ENCODE measurements at regions not wholly inside any gene's neighbourhood (a gene's known extent, or its start where the extent isn't known, plus 50 kb on each side); places are given as distances from the start of the nearest gene placed in this dataset.

DNA sequence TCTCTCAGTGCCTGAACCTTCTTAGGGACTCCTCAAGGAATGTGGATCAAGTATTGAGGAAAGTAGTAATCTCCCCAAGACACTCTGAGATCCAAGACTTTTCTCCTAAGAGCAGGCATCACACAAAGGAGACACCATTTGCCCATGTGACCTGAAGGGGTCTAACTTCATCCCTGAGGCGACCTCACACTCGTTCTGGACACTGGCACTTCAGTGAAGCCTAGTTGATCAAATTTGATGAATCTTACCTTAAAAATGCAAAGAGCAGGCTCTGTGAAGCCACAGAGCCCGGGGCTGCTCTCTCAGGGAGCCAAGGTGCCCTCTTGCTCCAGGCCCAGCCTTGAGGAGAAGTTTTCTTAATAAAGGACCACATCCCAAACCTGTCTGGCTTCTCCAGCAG, 64.3 kb downstream of the SCN11A start:
- Mint-ChIP-seq H3K27me3 (ENCODE audit: low read depth) (no peaks in the 10 kb centered on the region), H3K9me3 (peaks cover 11% of the 10 kb centered on the region), H3K4me3 (no peak overlapping the region), H3K4me1 (peaks cover 24% of the 10 kb centered on the region), H3K36me3 (peaks cover 3% of the 10 kb centered on the region; the same call in 1 of the 2 replicates), H3K27ac (no peak overlapping the region)
- TF ChIP-seq, protein P1, sequence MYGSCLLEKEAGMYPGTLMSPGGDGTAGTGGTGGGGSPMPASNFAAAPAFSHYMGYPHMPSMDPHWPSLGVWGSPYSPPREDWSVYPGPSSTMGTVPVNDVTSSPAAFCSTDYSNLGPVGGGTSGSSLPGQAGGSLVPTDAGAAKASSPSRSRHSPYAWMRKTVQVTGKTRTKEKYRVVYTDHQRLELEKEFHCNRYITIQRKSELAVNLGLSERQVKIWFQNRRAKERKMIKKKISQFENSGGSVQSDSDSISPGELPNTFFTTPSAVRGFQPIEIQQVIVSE (CRISPR knock-in tag; IDR thresholded peaks at IDR 0.05; ENCODE audit: borderline replicate concordance) = no peak
- TF ChIP-seq GABPB1 (CRISPR knock-in tag; IDR thresholded peaks at IDR 0.05) (no peak), NFYB (CRISPR knock-in tag; conservative IDR thresholded peaks at IDR 0.05; ENCODE audit: low read depth) (no peak), CREM (CRISPR knock-in tag; IDR thresholded peaks at IDR 0.05) (no peak), ESRRA (CRISPR knock-in tag; IDR thresholded peaks at IDR 0.05; ENCODE audit: borderline replicate concordance) (no peak)
- TF ChIP-seq, protein P2, sequence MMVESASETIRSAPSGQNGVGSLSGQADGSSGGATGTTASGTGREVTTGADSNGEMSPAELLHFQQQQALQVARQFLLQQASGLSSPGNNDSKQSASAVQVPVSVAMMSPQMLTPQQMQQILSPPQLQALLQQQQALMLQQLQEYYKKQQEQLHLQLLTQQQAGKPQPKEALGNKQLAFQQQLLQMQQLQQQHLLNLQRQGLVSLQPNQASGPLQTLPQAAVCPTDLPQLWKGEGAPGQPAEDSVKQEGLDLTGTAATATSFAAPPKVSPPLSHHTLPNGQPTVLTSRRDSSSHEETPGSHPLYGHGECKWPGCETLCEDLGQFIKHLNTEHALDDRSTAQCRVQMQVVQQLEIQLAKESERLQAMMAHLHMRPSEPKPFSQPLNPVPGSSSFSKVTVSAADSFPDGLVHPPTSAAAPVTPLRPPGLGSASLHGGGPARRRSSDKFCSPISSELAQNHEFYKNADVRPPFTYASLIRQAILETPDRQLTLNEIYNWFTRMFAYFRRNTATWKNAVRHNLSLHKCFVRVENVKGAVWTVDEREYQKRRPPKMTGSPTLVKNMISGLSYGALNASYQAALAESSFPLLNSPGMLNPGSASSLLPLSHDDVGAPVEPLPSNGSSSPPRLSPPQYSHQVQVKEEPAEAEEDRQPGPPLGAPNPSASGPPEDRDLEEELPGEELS (CRISPR knock-in tag; IDR thresholded peaks at IDR 0.05) = no peak
- ATAC-seq (no peak), DNase-seq (ENCODE audit: low spot score) (no peak)
- ChIA-PET CTCF (interaction anchor here (0.5 to 2.3 kb wide), 2 partner anchors 12 to 491 kb away, joined by 3 to 10 read pairs; no protein-coding TSS in a partner anchor), POLR2A (no interaction called here)

DNA sequence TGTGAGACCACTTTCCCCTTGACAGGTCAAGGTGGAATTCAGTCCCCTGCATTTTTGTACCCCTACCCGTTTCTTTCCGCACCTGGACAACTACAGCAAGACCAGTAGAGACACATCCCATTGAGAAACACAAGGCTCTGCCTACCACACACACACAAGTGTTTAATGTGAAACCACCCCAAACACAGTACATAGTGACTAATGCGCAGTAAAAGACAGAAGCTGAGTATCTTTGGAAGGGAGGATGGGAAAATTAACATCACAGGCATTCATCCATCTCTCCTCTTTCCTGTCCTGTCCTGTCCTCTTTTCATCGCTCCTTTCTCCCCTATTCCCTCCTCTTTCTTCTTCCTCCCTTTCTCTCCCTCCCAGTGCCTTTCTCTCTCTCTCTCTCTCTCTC, 64.8 kb downstream of the SCN11A start:
- H3K9me3 Mint-ChIP-seq = peaks cover 11% of the 10 kb centered on the region
- no peak overlapping the region for H3K27ac Mint-ChIP-seq
- ATAC-seq (no peak), DNase-seq (ENCODE audit: low spot score) (no peak)
- H3K4me1 Mint-ChIP-seq = peaks cover 24% of the 10 kb centered on the region
- ChIA-PET POLR2A (no interaction called here), CTCF (interaction anchor here (1.1 to 2.3 kb wide), 2 partner anchors 13 to 143 kb away, joined by 3 to 10 read pairs; no protein-coding TSS in a partner anchor)
- no peaks in the 10 kb centered on the region for H3K27me3 Mint-ChIP-seq (ENCODE audit: low read depth)
- H3K36me3 Mint-ChIP-seq = peaks cover 3% of the 10 kb centered on the region; the same call in 1 of the 2 replicates
- H3K4me3 Mint-ChIP-seq = no peak overlapping the region
- TF ChIP-seq MYBL2 (CRISPR knock-in tag; IDR thresholded peaks at IDR 0.05) (no peak), ESRRA (CRISPR knock-in tag; IDR thresholded peaks at IDR 0.05; ENCODE audit: borderline replicate concordance) (no peak), FOXJ3 (CRISPR knock-in tag; IDR thresholded peaks at IDR 0.05; ENCODE audit: borderline replicate concordance) (no peak), MXD4 (CRISPR knock-in tag; IDR thresholded peaks at IDR 0.05; ENCODE audit: borderline replicate concordance) (no peak), SP1 (CRISPR knock-in tag; conservative IDR thresholded peaks at IDR 0.05) (no peak), HMGA2 (CRISPR knock-in tag; IDR thresholded peaks at IDR 0.05) (no peak), IRF2 (CRISPR knock-in tag; IDR thresholded peaks at IDR 0.05; ENCODE audit: borderline replicate concordance, low read depth) (no peak), ETV6 (CRISPR knock-in tag; IDR thresholded peaks at IDR 0.05) (no peak)
- TF ChIP-seq, protein P3, sequence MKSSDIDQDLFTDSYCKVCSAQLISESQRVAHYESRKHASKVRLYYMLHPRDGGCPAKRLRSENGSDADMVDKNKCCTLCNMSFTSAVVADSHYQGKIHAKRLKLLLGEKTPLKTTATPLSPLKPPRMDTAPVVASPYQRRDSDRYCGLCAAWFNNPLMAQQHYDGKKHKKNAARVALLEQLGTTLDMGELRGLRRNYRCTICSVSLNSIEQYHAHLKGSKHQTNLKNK (CRISPR knock-in tag; IDR thresholded peaks at IDR 0.05) = no peak
- TF ChIP-seq, protein P2 (CRISPR knock-in tag; IDR thresholded peaks at IDR 0.05) = no peak
- TF ChIP-seq, protein P4, sequence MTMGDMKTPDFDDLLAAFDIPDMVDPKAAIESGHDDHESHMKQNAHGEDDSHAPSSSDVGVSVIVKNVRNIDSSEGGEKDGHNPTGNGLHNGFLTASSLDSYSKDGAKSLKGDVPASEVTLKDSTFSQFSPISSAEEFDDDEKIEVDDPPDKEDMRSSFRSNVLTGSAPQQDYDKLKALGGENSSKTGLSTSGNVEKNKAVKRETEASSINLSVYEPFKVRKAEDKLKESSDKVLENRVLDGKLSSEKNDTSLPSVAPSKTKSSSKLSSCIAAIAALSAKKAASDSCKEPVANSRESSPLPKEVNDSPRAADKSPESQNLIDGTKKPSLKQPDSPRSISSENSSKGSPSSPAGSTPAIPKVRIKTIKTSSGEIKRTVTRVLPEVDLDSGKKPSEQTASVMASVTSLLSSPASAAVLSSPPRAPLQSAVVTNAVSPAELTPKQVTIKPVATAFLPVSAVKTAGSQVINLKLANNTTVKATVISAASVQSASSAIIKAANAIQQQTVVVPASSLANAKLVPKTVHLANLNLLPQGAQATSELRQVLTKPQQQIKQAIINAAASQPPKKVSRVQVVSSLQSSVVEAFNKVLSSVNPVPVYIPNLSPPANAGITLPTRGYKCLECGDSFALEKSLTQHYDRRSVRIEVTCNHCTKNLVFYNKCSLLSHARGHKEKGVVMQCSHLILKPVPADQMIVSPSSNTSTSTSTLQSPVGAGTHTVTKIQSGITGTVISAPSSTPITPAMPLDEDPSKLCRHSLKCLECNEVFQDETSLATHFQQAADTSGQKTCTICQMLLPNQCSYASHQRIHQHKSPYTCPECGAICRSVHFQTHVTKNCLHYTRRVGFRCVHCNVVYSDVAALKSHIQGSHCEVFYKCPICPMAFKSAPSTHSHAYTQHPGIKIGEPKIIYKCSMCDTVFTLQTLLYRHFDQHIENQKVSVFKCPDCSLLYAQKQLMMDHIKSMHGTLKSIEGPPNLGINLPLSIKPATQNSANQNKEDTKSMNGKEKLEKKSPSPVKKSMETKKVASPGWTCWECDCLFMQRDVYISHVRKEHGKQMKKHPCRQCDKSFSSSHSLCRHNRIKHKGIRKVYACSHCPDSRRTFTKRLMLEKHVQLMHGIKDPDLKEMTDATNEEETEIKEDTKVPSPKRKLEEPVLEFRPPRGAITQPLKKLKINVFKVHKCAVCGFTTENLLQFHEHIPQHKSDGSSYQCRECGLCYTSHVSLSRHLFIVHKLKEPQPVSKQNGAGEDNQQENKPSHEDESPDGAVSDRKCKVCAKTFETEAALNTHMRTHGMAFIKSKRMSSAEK (CRISPR knock-in tag; IDR thresholded peaks at IDR 0.05; ENCODE audit: borderline replicate concordance) = no peak
- TF ChIP-seq, protein P5, sequence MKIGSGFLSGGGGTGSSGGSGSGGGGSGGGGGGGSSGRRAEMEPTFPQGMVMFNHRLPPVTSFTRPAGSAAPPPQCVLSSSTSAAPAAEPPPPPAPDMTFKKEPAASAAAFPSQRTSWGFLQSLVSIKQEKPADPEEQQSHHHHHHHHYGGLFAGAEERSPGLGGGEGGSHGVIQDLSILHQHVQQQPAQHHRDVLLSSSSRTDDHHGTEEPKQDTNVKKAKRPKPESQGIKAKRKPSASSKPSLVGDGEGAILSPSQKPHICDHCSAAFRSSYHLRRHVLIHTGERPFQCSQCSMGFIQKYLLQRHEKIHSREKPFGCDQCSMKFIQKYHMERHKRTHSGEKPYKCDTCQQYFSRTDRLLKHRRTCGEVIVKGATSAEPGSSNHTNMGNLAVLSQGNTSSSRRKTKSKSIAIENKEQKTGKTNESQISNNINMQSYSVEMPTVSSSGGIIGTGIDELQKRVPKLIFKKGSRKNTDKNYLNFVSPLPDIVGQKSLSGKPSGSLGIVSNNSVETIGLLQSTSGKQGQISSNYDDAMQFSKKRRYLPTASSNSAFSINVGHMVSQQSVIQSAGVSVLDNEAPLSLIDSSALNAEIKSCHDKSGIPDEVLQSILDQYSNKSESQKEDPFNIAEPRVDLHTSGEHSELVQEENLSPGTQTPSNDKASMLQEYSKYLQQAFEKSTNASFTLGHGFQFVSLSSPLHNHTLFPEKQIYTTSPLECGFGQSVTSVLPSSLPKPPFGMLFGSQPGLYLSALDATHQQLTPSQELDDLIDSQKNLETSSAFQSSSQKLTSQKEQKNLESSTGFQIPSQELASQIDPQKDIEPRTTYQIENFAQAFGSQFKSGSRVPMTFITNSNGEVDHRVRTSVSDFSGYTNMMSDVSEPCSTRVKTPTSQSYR (CRISPR knock-in tag; IDR thresholded peaks at IDR 0.05) = no peak
- TF ChIP-seq, protein P6, sequence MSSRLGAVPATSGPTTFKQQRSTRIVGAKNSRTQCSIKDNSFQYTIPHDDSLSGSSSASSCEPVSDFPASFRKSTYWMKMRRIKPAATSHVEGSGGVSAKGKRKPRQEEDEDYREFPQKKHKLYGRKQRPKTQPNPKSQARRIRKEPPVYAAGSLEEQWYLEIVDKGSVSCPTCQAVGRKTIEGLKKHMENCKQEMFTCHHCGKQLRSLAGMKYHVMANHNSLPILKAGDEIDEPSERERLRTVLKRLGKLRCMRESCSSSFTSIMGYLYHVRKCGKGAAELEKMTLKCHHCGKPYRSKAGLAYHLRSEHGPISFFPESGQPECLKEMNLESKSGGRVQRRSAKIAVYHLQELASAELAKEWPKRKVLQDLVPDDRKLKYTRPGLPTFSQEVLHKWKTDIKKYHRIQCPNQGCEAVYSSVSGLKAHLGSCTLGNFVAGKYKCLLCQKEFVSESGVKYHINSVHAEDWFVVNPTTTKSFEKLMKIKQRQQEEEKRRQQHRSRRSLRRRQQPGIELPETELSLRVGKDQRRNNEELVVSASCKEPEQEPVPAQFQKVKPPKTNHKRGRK (CRISPR knock-in tag; IDR thresholded peaks at IDR 0.05; ENCODE audit: borderline replicate concordance) = no peak

All from WTC11 (cell line).